ENCODE measurements at regions not wholly inside any gene's neighbourhood (a gene's known extent, or its start where the extent isn't known, plus 50 kb on each side); places are given as distances from the start of the nearest gene placed in this dataset.

GRCh38 chr18:70966419-70966818, 677.6 kb downstream of the SOCS6 start:
- no peak for TF ChIP-seq CTCF (conservative IDR thresholded peaks at IDR 0.05; ENCODE audit: low read depth, low read length)
- TF ChIP-seq EZH2 (IDR thresholded peaks at IDR 0.05; ENCODE audit: borderline replicate concordance, low read depth, low read length, poor library complexity, severe bottlenecking): no peak

All from A673 (cell line).